ENCODE measurements at regions not wholly inside any gene's neighbourhood (a gene's known extent, or its start where the extent isn't known, plus 50 kb on each side); places are given as distances from the start of the nearest gene placed in this dataset.
"Not testable (repeated sequence)": the region's sequence is repeated elsewhere in the genome, so short reads cannot be mapped to it uniquely, and the experiment has no call there.

DNA sequence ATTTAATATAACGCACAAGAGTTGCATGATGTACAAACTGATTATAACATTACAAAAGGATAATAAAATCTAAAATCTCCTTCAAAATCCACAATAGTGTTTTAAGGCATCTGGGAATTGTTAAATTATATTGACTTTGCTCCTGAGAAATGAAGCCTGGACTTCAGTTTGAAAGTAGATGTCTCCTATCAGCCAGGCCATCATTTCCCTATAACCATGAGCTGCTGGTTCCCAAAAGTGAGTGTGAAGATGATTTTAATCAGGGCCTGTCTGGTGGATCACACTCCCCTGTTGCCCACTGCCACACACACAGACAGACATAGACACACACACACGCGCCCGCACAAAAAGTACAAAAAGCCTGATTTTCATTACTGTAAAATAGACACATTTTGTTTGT lies 480.7 kb downstream of the RPS29 start:
- no peak for DNase-seq

DNA sequence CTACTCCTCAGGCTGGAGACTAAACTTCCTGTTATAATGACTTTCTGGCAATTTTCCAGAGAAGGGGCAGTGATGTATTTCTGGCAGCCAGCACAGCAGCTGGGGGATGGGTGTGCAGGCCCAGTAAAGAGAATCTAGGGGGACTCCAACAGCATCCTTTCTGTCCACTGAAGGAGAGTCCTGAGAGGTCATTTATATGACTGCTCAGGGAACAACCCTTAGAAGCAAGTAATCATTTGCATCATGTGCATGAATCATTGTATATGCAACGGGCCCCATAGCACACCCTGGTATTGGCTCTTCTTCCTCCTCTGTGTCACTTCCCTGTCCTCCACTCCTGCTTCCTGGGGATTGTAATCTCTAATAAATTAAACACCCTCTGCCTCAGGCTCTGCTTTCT lies 493.8 kb downstream of the RPS29 start:
- no peak for DNase-seq

DNA sequence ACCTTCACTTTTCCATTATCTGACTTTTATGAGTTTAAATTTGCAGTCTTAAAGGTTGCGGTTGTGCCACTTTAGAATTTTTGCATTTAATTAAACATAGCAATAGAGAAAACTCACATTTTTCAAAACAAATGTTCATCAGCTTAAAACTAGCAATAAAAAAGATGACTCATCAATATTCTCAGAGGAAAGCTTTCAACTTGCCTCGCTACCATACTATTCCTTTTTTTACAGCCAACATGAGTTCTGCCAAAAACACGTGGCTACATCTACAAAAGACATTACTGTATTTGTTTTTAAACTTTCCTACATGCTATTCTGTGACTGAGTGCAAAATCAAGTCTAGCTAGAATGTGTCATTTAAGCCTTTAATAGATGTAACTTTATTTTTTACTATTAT lies 497.1 kb downstream of the RPS29 start:
- no peak for DNase-seq

DNA sequence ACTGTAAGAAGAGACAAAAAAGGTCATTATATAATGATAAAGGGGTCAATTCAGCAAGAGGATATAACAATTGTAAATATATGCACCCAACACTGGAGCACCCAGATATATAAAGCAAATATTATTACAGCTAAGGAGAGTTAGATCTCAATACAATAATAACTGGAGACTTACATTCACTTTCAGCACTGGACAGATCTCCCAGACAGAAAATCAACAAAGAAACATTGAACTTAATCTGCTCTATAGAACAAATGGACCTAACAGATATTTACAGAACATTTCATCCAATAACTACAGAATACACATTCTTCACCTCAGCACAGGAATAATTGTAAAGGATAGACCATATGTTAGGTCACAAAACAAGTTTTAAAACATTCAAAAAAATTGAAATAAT lies 512.9 kb downstream of the RPS29 start:
- DNase-seq: not testable (repeated sequence)

DNA sequence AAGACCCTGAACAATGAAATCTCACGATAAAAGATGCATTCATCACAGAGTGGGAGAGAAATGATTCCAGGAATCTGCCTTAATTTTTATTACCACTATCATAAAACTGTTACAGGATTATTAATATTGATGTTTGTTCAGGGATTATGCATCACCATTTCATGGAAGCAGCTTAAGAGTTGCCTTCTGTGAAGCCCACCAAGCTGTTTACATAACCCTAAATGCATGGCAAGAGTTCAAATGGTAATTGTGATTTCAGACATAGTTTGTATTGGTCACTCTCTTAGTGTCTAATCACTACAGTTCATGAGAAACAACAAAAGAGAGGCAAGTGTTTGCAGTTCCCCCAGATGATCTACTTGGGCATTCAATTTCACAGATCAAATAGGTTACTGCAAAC lies 527.7 kb downstream of the RPS29 start:
- DNase-seq: no peak

DNA sequence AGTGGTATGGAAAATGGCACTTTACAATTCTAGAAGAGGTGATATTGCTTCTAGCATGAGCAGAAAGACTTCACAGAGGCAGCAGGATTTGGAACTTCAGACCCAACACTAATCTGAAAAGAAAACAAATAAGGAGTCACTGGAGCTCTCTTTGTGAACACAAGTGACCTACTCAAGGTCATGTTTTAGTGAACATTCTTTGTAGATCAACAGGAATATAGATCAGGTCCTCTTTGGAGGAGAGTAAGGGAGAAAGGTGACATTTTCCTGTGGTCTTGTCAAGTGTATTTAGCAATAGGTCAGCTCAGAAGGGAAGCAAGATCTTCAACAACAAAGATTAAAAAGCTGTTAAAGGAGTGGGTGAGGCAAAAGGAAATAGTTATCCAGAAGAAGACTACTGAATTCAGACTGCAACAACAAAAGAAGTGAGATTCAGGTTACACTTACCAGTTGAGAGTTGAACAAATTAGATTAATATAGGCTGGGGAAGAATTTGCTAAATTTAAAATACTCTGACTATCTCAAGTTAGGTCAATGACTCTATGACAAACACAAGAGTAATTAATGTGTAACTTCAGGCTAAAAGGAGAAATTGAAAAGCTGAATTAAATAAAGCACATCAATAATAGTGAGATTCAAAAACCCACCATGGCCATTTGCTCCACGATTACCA lies 528.2 kb downstream of the RPS29 start:
- no peak for DNase-seq

DNA sequence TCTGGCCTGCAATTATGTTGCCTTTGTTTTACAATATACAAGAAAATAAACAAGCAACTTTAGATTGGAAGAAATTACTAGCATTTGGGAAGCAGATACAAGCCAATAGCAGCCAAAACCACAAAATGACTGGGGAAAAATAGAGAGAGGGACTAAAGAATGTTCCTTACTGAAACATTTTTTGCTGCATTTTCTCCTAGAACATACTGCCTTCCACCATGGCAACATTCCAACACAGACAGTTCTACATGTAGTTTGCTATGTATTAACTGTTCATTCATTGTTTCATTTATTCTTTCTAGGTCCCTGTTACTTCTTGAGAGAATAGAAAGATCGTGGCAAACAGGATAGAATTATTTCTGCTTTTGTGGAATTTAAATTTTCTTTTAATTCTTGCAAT lies 530.2 kb downstream of the RPS29 start:
- no peak for DNase-seq

DNA sequence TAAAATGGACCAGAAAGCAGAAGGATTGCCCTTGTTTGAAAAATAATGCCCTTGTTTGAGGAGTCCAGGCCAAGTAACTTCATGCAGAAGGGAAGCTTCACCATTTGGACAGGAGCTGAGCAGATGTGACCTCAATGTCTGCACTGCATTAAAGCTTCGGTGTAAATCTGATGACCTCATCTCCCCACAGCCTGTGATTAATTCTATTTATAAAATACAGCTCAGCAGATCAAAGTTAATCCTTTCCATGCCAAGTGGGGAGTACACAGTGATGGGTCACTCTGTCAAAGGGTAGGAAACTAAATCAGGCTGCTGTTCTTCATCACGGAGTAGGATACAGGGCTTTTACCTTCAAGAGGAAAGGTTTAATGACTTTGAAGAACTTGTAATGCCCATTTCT lies 533.7 kb downstream of the RPS29 start:
- DNase-seq: no peak

DNA sequence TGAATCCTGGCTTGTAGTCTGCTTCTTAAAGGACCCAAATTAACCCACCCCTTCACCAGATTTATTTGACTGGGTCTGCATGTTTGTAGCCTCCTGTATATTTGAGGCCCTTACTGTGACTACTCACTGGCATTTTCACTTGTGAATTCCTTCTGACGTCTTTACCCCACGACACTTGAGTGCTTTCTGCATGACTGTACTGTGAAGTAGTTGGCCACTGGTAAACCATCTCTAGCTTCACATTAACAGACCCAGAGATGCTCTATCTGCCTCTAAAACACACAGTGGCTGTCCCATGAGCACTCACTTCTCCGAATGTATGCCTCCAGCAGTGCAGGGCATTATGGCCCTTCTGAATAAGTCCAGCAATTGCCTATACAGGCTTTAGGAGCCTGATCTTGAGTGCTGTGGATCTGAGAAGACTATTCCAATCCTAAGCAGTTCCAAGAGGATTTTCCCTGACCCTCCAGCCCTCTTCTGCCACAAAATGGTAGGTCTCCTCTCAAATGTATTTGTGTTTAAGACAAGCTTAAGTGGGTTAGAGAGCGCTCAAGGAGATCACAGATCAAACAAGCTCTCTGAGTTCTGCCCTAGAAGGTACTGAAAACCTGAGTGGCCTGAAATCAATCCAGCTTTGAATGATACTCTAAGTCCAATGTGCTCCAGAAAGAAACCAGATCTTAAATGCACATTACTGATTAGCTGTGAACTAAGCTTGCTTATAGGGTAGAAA lies 534.7 kb downstream of the RPS29 start:
- no peak for DNase-seq

DNA sequence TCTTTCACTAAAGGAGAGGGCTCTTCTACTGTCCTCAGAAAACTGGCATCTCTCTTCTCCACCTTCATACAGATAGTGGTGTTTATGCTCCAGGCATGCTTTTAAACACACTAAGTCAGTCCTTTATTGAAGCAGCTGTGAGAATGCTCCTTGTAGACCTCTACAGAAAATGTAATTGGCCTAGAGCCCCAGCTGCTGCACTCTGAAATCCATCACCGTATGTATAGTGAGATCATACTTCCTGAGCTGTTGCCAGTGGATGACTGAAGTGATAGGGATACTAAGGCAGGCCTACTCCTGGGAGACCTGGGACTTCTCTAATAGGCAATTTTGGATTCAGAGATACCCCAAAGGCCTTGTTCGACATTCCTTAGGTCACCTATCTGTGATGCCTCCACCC lies 535.4 kb downstream of the RPS29 start:
- DNase-seq: no peak

DNA sequence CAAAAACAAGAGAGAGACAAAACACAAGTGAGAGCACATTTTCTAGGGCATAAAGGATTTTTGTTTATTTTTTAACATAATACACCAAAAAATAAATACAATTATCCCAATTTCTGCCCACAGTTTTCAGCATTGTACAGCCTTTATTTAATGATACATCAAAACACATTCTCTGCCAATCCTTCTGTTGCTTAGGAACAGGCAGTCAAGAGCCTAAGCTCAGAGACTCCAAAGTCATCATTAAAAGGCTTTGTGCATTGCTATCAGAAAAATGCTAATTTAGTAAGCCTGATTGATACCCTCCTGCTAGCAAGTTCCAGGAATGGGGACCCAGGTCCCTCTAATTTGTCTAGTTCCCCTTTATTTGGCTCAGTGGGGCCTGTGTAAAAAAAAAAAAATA lies 536.5 kb downstream of the RPS29 start:
- no peak for DNase-seq

DNA sequence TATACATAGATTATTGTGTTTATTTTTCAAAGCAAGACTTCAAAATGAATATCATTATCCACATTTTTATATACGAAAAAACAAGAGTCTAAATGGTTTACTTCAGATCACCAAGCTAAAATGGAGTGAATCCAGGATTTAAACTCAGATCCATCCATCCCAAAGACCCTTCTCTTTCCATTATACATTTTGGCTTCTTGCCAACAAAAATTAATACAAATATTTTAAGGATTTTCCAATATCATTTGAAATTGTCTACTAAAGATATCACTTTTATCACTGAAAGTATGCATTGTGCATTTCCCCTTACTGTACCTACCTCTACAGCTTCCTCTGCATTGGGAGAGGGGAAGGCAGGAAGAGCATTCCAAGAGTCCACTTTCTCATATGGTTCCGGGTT lies 541.2 kb downstream of the RPS29 start:
- no peak for DNase-seq

DNA sequence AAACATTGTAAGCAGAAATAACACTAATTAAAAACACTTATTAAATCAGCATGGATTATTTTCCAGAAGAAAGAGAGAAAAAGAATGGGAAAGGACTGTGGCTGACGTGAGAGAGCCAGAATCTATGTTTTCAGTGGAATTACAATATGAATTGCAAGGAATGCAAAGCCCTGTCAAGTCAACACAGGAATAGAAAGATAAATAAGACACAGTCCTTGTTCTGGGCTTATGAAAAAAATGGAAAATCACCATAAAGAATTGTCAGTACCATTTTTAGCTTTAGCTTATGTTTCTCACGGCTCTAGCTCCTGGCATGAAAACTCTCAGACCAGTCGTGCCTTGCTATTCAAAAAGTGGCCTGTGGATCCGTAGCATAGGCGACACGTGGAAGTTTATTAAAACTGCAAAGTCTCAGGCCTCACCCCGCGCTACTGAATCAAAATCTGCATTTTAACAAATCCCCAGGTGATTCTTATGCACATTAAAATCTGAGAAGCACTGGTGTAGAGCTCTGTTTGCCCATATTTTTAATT lies 549.1 kb downstream of the RPS29 start:
- DNase-seq: no peak

DNA sequence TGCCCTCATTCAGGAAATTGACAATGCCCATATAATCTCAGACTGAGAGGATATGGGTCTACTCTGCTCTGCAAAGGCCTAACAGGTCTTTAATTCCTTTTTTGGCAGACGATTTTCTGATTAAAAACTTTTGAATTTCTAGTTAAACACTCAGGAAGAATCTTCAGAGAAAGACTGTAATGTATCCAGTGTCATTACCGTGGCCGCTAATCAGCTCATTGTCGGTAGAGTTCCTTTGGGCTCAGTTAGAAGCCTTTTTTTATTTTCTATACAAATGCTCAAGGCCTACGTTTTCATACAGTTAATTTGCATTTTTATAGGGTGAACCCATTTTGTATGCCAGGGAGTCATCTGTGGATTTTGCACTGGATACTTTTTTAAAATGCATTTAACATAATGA lies 549.9 kb downstream of the RPS29 start:
- DNase-seq: no peak

DNA sequence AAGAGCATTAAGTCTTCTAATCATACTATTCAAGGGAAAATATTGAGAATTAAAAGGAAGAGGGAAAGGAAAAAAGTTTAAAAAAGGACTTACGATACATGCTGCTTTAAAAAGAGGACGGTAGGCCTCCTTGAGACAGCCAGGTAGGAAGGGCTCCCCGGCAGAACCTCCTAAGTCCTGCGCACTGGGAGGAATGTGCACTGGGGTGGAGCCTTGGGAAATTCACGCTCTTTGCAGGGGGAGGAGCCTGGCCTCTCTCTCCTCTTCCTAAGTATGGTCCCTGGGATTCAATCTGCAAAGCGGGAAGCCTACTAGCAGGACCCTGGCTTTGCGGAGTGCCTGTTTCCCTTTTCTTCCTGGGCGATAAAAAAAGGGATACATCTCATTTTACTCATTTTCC lies 553.0 kb downstream of the RPS29 start:
- no peak for DNase-seq

DNA sequence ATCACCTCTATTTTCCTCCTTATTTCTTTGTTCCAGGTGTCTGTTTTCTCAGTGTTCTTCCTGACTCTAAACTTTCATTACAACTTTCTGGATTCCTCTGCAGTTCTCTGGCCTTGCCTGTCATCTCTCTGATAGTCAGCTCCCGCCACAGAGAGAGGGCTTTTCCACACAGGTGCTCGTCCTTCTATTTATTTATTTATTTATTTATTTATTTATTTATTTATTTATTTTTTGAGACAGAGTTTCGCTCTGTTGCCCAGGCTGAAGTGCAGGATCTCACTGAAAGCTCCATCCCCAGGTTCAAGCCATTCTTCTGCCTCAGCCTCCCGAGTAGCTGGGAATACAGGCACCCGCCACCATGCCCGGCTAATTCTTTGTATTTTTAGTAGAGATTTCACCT lies 554.5 kb downstream of the RPS29 start:
- not testable (repeated sequence) for DNase-seq

DNA sequence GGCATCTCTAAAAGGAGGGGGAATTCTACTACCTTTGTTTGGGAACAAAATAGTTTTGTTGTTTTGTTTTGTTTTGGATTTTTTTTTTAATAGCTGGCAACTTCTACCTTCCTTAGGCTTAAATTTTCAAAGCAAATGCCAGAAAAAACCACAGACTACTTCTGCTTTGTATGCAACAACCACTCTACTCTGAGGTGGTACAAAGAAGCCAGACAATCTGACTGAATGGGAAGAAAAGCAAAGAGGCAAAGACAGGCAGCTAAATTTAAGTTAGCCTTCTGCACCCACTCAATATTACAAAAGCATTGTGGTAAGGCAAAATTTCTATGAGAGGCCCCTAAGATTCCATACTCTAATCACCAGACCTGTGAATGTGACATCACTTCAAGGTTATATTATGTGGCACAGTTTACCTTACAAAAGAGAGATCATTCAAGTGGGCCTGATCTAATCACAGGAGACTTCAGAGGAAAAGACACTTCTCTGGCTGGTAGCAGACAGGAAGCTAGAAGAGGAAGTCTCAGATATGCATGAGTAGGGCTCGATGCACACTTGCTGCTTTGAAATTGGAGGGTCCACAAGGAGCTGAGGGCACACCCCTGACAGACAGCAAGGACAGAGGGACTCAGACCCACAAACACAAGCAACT lies 566.6 kb downstream of the RPS29 start:
- no peak for DNase-seq

DNA sequence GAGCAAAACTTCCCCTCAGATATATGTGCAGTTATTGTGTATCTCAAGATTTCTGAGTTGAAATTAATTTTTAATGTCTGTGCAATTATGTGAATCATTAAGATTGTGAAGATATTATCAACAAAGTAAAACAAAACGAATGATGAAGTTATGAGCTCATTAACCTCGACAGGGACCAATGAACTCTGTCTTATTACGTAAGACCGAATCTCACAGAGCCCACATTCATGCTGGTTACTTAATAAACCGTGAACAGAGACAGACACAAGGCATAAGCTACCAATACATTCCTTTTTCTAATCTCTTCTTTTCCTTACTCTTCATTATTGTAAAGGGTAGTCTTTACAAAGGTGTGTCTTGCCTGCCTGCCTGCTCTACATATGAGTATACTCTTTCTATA lies 568.7 kb downstream of the RPS29 start:
- DNase-seq: no peak

DNA sequence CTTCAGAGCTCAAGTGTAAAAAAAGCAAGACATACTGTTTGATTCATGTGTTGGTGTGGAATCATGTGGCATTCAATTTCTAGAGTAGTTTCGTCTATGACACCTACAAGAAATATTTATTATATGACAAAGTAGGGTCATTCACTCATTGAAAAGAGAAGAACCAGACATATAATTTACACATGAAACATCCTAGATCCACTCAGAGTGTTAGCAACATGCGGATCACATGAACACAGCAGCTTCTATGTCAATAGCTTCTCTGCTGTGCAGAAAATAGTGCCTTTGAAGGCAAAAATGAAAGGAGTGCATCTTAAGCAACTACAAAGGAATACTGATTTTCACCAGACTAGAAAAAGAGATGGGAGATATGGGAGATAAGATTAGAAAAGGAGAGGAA lies 569.8 kb downstream of the RPS29 start:
- DNase-seq: no peak

DNA sequence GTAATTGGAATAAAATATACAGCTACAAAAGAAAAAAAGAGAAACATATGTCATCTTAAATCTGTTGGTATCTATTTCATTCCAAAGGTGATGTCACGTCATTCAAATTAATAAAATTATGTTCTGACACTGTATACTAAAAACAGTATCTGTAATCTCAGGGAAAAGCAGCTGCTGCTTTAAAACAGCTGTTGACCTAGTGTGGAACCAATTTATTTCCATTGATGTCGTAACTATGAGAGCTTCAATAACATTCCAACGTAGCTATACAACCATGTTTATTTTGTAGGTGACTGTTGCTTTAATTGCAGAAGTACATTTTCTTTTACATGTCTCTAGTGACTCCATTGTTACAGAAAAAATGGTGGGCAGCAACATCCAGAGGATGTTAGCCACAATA lies 571.7 kb downstream of the RPS29 start:
- no peak for DNase-seq

DNA sequence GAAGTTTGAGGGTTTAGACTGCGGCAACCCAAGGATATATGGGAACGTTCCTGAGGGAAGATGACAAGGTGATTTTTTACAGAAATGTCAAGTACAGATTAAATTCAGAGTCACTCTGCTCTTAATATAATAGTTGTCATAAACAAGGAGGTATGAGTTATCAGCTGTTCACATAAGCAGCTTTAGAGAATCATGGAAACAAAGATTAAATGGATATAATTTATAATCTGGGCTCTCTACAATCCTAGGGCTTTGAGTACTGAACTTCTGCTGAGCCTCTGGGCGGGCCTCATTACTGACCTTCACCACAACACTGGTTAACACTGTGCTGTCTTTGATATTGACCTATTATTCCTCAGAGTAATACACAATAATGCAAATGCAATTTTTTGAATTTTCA lies 577.8 kb downstream of the RPS29 start:
- no peak for DNase-seq

DNA sequence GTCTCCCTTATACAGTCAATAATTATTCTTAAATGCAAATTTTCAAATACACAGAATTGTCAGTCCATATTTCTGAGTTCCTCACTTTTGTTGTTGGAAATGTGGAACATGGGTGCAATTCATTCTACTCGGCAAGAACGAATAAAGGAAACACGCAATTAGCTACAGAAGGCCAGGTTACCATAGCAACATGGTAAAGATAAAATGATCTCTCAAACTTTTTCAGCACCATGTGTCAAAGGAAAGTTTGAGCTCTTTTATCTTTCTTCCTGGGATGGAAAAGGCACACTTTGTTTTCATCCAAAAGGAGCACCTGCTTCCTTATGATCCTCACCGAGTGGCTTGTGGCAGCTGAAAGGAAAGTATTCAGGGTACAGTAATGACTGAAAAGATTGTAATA lies 595.0 kb downstream of the RPS29 start:
- no peak for DNase-seq

DNA sequence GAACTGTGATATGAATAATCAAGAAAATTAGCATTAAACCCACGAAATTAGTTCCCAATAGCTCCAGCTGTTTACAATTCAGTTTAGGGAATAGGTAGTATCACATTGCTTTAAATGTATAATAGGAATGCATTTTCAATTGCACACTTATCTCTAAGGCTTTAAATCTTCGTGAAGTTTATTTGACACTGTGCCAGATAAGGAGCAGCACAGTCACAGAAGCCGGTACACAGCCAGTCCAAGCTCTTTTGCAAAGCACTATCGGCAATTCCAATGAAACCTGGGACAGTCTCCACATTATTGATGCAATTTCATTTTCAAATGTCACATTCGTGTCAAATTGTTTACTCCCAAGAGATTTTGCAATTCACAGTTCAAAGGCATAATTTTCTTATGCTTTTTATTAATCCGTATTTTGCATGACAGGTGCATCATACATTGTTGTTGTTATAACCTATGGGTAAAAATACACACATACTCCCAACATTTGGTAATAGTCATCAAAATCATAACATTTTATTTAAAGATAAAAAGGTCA lies 602.8 kb downstream of the RPS29 start:
- no peak for DNase-seq

DNA sequence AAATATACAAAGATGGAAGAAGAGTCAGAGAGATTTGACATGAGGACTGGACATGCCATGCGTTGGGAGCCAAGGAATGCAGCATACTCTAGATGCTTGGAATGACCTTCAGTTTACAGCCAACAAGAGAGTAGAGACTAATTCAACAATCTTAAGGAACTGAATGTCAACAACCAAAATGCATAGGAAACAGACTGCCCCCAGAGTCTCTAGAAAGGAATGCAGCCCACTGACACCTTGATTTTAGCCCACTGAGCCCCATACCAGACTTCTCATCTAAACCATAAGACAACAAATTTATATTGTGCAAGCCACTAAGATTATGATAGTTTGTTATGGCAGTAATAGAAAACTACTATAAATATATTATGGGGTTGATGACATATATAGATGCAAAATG lies 611.2 kb downstream of the RPS29 start:
- no peak for DNase-seq
